CD14-positive monocyte (primary cell): ENCODE measurements at regions not wholly inside any gene's neighbourhood (a gene's known extent, or its start where the extent isn't known, plus 50 kb on each side); places are given as distances from the start of the nearest gene placed in this dataset.

Experiments used
- DNase-seq, 3 donors: peaks; one replicate each; pipeline ENCODE4 v3.0.0-alpha.2; 2011 to 2022
- H2AFZ ChIP-seq: 2 replicates; pipeline ENCODE4 v1.6.0; 2012; ENCODE audit warnings: mild to moderate bottlenecking, low read depth, low read length, inconsistent platforms; ENCODE audit not compliant: insufficient read depth, poor library complexity, severe bottlenecking
- H3K27ac ChIP-seq, 2 donors: 1 replicate in 1 of 2; 2 replicates in 1 of 2; pipeline ENCODE4 v1.5.1; 2012 to 2013; ENCODE audit warnings: low read length in 2 of 2, control low read depth in 1 of 2, inconsistent platforms in 1 of 2, low read depth in 1 of 2, mild to moderate bottlenecking in 1 of 2
- H3K27me3 ChIP-seq, 2 donors: one replicate each; pipeline versions ENCODE4 v1.6.0 to v1.6.1; 2011 to 2013; ENCODE audit warnings: low read length in 2 of 2; ENCODE audit not compliant: control insufficient read depth in 2 of 2, insufficient read depth in 2 of 2
- H3K36me3 ChIP-seq, 2 donors: replicated peaks in 1 of 2; 1 replicate in 1 of 2; 2 replicates in 1 of 2; pipeline versions ENCODE4 v1.5.1 to v1.6.1; 2012 to 2013; ENCODE audit warnings: low read length in 2 of 2, control low read depth in 1 of 2, inconsistent platforms in 1 of 2, mild to moderate bottlenecking in 1 of 2; ENCODE audit not compliant: insufficient read depth in 2 of 2, control insufficient read depth in 1 of 2
- H3K4me1 ChIP-seq, 2 donors: 1 replicate in 1 of 2; 2 replicates in 1 of 2; pipeline versions ENCODE4 v1.5.1 to v1.6.1; 2012 to 2013; ENCODE audit warnings: low read length in 2 of 2, control low read depth in 1 of 2, inconsistent platforms in 1 of 2, mild to moderate bottlenecking in 1 of 2, moderate library complexity in 1 of 2; ENCODE audit not compliant: insufficient read depth in 2 of 2, control insufficient read depth in 1 of 2
- H3K4me2 ChIP-seq: replicated peaks from 2 replicates; pipeline ENCODE3; 2012; ENCODE audit warnings: low read length, moderate library complexity, mild to moderate bottlenecking; ENCODE audit not compliant: poor library complexity, severe bottlenecking; ENCODE audit errors: extremely low read depth
- H3K4me3 ChIP-seq, 3 experiments: fragments of 200-600 bp in 1 of 3; sonication (generic) in 1 of 3; replicated peaks in 1 of 3; 1 replicate in 2 of 3; 2 replicates in 1 of 3; pipeline ENCODE4 v1.5.1; 2011 to 2013; ENCODE audit warnings: low read length in 3 of 3, mild to moderate bottlenecking in 3 of 3, control low read depth in 2 of 3, low read depth in 2 of 3, inconsistent platforms in 1 of 3, moderate library complexity in 1 of 3
- H3K79me2 ChIP-seq: 2 replicates; pipeline ENCODE4 v1.6.0; 2012; ENCODE audit warnings: mild to moderate bottlenecking, control low read depth, inconsistent platforms, low read length, moderate library complexity; ENCODE audit not compliant: insufficient read depth
- H3K9ac ChIP-seq: 2 replicates; pipeline ENCODE4 v1.6.0; 2017; ENCODE audit warnings: low read length, mild to moderate bottlenecking; ENCODE audit not compliant: insufficient read depth, poor library complexity, severe bottlenecking
- H3K9me3 ChIP-seq, 2 donors: replicated peaks in 1 of 2; 1 replicate in 1 of 2; 2 replicates in 1 of 2; pipeline versions ENCODE4 v1.5.1 to v1.6.1; 2012 to 2013; ENCODE audit warnings: low read length in 2 of 2, control low read depth in 1 of 2; ENCODE audit not compliant: control insufficient read depth in 1 of 2, insufficient read depth in 1 of 2
- H4K20me1 ChIP-seq: 2 replicates; pipeline ENCODE4 v1.6.0; 2012; ENCODE audit warnings: mild to moderate bottlenecking, low read length, control low read depth, moderate library complexity; ENCODE audit not compliant: insufficient read depth
- H3K27ac Mint-ChIP-seq, 7 donors: one replicate each; pipeline ENCODE4 v1.8.0; 2020; ENCODE audit warnings: mild to moderate bottlenecking in 7 of 7, mixed read lengths in 7 of 7, moderate library complexity in 6 of 7, inconsistent platforms in 2 of 7
- H3K27me3 Mint-ChIP-seq, 3 donors: one replicate each; pipeline ENCODE4 v1.8.0; 2021 to 2022; ENCODE audit warnings: low read depth in 3 of 3, mild to moderate bottlenecking in 3 of 3, mixed read lengths in 3 of 3, moderate library complexity in 3 of 3, inconsistent platforms in 1 of 3
- H3K36me3 Mint-ChIP-seq, 2 donors: one replicate each; pipeline ENCODE4 v1.8.0; 2020; ENCODE audit warnings: mixed read lengths in 2 of 2, inconsistent platforms in 1 of 2, mild to moderate bottlenecking in 1 of 2
- H3K4me1 Mint-ChIP-seq: one replicate; pipeline ENCODE4 v1.8.0; 2020; ENCODE audit warnings: mild to moderate bottlenecking, mixed read lengths
- H3K4me3 Mint-ChIP-seq, 2 donors: one replicate each; pipeline ENCODE4 v1.8.0; 2020; ENCODE audit warnings: mild to moderate bottlenecking in 2 of 2, mixed read lengths in 2 of 2, moderate library complexity in 1 of 2
- H3K9me3 Mint-ChIP-seq, 7 donors: one replicate each; pipeline ENCODE4 v1.8.0; 2020 to 2022; ENCODE audit warnings: mixed read lengths in 7 of 7, mild to moderate bottlenecking in 6 of 7, moderate library complexity in 6 of 7, inconsistent platforms in 2 of 7
- WGBS: methylation state at CpG from one replicate; pipeline ENCODE4 v1.1.5; 2013; ENCODE audit warnings: missing lambda C conversion rate; ENCODE audit not compliant: insufficient coverage; 5-methylcytosine and 5-hydroxymethylcytosine counted together
- intact Hi-C, 2 donors: fragments of 100-400 bp; cut with micrococcal nuclease; formaldehyde crosslinking; loops; one replicate each; pipeline versions ENCODE4 v1.15.0 to v1.15.1; 2023
- TF ChIP-seq, protein P1 (sequence below): fragments of 200-600 bp; IDR thresholded peaks from one replicate; pipeline ENCODE4 v1.8.0; 2022; ENCODE audit warnings: antibody characterized with exemption, mild to moderate bottlenecking

GRCh38 chr6:112579601-112580000 lies 232.5 kb downstream of the RFPL4B start:
- H3K9me3 ChIP-seq, result no peaks in the 10 kb centered on the region
- Mint-ChIP-seq H3K27me3 (no peaks in the 10 kb centered on the region), H3K36me3 (no peaks in the 10 kb centered on the region), H3K4me1 (no peaks in the 10 kb centered on the region), H3K4me3 (no peak overlapping the region), H3K9me3 (peaks cover 0 to 7% (median 1%) of the 10 kb centered on the region in 7 donors), H3K27ac (no peak overlapping the region)
- no peaks in the 10 kb centered on the region for H3K27me3 ChIP-seq
- H4K20me1 ChIP-seq, result no peaks in the 10 kb centered on the region
- H3K4me2 ChIP-seq, result no peak overlapping the region
- no peak overlapping the region for H3K4me3 ChIP-seq
- no peak overlapping the region for H3K27ac ChIP-seq
- no CpG with 5 or more reads among the region's 1 CpG for WGBS
- no peaks in the 10 kb centered on the region for H3K79me2 ChIP-seq
- intact Hi-C loops, result no loop called here
- H3K9ac ChIP-seq, result no peak overlapping the region
- no peaks in the 10 kb centered on the region for H3K4me1 ChIP-seq
- H3K36me3 ChIP-seq, result no peaks in the 10 kb centered on the region
- DNase-seq, result no peak
- TF ChIP-seq, protein P1, sequence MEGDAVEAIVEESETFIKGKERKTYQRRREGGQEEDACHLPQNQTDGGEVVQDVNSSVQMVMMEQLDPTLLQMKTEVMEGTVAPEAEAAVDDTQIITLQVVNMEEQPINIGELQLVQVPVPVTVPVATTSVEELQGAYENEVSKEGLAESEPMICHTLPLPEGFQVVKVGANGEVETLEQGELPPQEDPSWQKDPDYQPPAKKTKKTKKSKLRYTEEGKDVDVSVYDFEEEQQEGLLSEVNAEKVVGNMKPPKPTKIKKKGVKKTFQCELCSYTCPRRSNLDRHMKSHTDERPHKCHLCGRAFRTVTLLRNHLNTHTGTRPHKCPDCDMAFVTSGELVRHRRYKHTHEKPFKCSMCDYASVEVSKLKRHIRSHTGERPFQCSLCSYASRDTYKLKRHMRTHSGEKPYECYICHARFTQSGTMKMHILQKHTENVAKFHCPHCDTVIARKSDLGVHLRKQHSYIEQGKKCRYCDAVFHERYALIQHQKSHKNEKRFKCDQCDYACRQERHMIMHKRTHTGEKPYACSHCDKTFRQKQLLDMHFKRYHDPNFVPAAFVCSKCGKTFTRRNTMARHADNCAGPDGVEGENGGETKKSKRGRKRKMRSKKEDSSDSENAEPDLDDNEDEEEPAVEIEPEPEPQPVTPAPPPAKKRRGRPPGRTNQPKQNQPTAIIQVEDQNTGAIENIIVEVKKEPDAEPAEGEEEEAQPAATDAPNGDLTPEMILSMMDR, result no peak
- H2AFZ ChIP-seq, result no peak overlapping the region

DNA sequence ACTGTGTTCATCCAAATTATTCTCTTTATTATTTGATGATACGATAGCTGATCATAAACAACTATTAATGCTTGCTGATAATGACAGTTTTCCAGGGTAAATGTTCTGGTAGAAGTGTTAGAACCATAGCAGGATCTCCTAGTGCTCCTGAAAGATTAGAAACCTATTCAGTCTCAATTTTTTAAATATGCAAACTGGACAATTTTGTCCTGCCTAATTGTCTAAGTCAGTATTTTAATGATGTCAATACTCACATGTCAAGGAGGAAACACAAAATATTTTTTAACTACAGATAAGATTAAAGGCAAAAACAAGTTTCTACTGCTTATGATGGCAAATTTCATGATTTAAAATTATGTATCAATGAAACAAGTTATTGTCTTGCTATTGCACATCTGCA lies 233.9 kb downstream of the RFPL4B start:
- intact Hi-C loops, result no loop called here
- H2AFZ ChIP-seq, result no peak overlapping the region
- Mint-ChIP-seq H3K4me1 (no peaks in the 10 kb centered on the region), H3K4me3 (no peak overlapping the region), H3K27me3 (no peaks in the 10 kb centered on the region), H3K27ac (no peak overlapping the region), H3K36me3 (no peaks in the 10 kb centered on the region), H3K9me3 (peaks cover 0 to 15% (median 2%) of the 10 kb centered on the region in 7 donors)
- H3K27ac ChIP-seq, result no peak overlapping the region
- H3K4me3 ChIP-seq, result no peak overlapping the region
- no peaks in the 10 kb centered on the region for H3K36me3 ChIP-seq
- no peak overlapping the region for H3K9ac ChIP-seq
- H3K4me2 ChIP-seq, result no peak overlapping the region
- H3K4me1 ChIP-seq, result no peaks in the 10 kb centered on the region
- no peaks in the 10 kb centered on the region for H3K27me3 ChIP-seq
- no peak for DNase-seq
- H3K79me2 ChIP-seq, result no peaks in the 10 kb centered on the region
- no peaks in the 10 kb centered on the region for H3K9me3 ChIP-seq
- TF ChIP-seq, protein P1, result no peak
- no CpG with 5 or more reads among the region's 1 CpG for WGBS
- H4K20me1 ChIP-seq, result no peaks in the 10 kb centered on the region
